ENCODE measurements at regions not wholly inside any gene's neighbourhood (a gene's known extent, or its start where the extent isn't known, plus 50 kb on each side); places are given as distances from the start of the nearest gene placed in this dataset.

- WGBS (ENCODE audit: low lambda C conversion rate): 87% methylated on average over 1 of the region's 1 CpG
Measured at GRCh38 chr5:104305602-104306001, 743.0 kb upstream of the NUDT12 start.

GRCh38 chr5:104299998-104300706 lies 737.6 kb upstream of the NUDT12 start:
- Histone ChIP-seq H3K9me2 (no peaks in the 10 kb centered on the region; the same call in 1 of the 2 replicates), H3K4me3 (ENCODE audit: low read depth in 2 of 2, low read length in 1 of 2) (no peak overlapping the region), H3K4me2 (no peak overlapping the region), H3F3A (replicated peaks; ENCODE audit: insufficient read depth) (no peaks in the 10 kb centered on the region), H3K9me3 (no peaks in the 10 kb centered on the region), H2AFZ (ENCODE audit: low read depth) (peak overlapping the region; percentile 32), H3K27ac (ENCODE audit: low read depth in 2 of 2, low read length in 1 of 2) (no peak overlapping the region), H3K9ac (no peak overlapping the region), H3K4me1 (ENCODE audit: control insufficient read depth in 1 of 2, insufficient read depth in 2 of 2, low read depth in 1 of 2, low read length in 1 of 2) (no peaks in the 10 kb centered on the region), H4K20me1 (ENCODE audit: insufficient read depth) (no peaks in the 10 kb centered on the region), H3K79me2 (ENCODE audit: insufficient read depth) (no peaks in the 10 kb centered on the region), H3K27me3 (ENCODE audit: insufficient read depth) (no peaks in the 10 kb centered on the region), H3K36me3 (replicated peaks in 1 of 2; ENCODE audit: control insufficient read depth in 1 of 2, insufficient read depth in 2 of 2, low read length in 1 of 2) (no peaks in the 10 kb centered on the region)
- WGBS (ENCODE audit: low lambda C conversion rate): 79% methylated on average over 7 of the region's 7 CpGs
- POLR2A ChIA-PET: no interaction called here
- TF ChIP-seq EZH2phosphoT487 (IDR thresholded peaks at IDR 0.05; ENCODE audit: borderline replicate concordance, low read depth) (no peak), PBX3 (IDR thresholded peaks at IDR 0.05) (no peak), NFIC (IDR thresholded peaks at IDR 0.05; ENCODE audit: borderline replicate concordance) (no peak), FOXJ3 (CRISPR knock-in tag; IDR thresholded peaks at IDR 0.05) (no peak), POLR2AphosphoS5 (IDR thresholded peaks at IDR 0.05; ENCODE audit: low read depth, low read length) (no peak), MXI1 (IDR thresholded peaks at IDR 0.05; ENCODE audit: low read depth, low read length) (no peak), EP300 (IDR thresholded peaks at IDR 0.05; ENCODE audit: borderline replicate concordance in 1 of 2, low read depth in 1 of 2, low read length in 1 of 2) (no peak), USF1 (IDR thresholded peaks at IDR 0.05; ENCODE audit: borderline replicate concordance, low read depth) (no peak), CHD2 (IDR thresholded peaks at IDR 0.05; ENCODE audit: low read length, partially characterized antibody) (no peak), JUND (IDR thresholded peaks at IDR 0.05) (no peak), RCOR1 (IDR thresholded peaks at IDR 0.05; ENCODE audit: low read length) (no peak), RXRA (IDR thresholded peaks at IDR 0.05; ENCODE audit: borderline replicate concordance, low read depth) (no peak), FOXM1 (IDR thresholded peaks at IDR 0.05; ENCODE audit: low read depth) (no peak), GABPA (IDR thresholded peaks at IDR 0.05; ENCODE audit: low read depth) (no peak), YY1 (IDR thresholded peaks at IDR 0.05; ENCODE audit: low read depth) (no peak), FOSL2 (IDR thresholded peaks at IDR 0.05; ENCODE audit: borderline replicate concordance, low read depth) (no peak)
- TF ChIP-seq, protein P1, sequence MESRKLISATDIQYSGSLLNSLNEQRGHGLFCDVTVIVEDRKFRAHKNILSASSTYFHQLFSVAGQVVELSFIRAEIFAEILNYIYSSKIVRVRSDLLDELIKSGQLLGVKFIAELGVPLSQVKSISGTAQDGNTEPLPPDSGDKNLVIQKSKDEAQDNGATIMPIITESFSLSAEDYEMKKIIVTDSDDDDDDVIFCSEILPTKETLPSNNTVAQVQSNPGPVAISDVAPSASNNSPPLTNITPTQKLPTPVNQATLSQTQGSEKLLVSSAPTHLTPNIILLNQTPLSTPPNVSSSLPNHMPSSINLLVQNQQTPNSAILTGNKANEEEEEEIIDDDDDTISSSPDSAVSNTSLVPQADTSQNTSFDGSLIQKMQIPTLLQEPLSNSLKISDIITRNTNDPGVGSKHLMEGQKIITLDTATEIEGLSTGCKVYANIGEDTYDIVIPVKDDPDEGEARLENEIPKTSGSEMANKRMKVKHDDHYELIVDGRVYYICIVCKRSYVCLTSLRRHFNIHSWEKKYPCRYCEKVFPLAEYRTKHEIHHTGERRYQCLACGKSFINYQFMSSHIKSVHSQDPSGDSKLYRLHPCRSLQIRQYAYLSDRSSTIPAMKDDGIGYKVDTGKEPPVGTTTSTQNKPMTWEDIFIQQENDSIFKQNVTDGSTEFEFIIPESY (IDR thresholded peaks at IDR 0.05; ENCODE audit: borderline replicate concordance, low read depth): no peak
- TF ChIP-seq, protein P2, sequence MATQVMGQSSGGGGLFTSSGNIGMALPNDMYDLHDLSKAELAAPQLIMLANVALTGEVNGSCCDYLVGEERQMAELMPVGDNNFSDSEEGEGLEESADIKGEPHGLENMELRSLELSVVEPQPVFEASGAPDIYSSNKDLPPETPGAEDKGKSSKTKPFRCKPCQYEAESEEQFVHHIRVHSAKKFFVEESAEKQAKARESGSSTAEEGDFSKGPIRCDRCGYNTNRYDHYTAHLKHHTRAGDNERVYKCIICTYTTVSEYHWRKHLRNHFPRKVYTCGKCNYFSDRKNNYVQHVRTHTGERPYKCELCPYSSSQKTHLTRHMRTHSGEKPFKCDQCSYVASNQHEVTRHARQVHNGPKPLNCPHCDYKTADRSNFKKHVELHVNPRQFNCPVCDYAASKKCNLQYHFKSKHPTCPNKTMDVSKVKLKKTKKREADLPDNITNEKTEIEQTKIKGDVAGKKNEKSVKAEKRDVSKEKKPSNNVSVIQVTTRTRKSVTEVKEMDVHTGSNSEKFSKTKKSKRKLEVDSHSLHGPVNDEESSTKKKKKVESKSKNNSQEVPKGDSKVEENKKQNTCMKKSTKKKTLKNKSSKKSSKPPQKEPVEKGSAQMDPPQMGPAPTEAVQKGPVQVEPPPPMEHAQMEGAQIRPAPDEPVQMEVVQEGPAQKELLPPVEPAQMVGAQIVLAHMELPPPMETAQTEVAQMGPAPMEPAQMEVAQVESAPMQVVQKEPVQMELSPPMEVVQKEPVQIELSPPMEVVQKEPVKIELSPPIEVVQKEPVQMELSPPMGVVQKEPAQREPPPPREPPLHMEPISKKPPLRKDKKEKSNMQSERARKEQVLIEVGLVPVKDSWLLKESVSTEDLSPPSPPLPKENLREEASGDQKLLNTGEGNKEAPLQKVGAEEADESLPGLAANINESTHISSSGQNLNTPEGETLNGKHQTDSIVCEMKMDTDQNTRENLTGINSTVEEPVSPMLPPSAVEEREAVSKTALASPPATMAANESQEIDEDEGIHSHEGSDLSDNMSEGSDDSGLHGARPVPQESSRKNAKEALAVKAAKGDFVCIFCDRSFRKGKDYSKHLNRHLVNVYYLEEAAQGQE (IDR thresholded peaks at IDR 0.05; ENCODE audit: low read depth, low read length): no peak
- CTCF ChIA-PET: no interaction called here
- no peak for DNase-seq

More at GRCh38 chr5:104305602-104306001, 743.0 kb upstream of the NUDT12 start:
- no peaks in the 10 kb centered on the region for H3K4me1 ChIP-seq (ENCODE audit: control insufficient read depth in 1 of 2, insufficient read depth in 2 of 2, low read depth in 1 of 2, low read length in 1 of 2)
- no peak overlapping the region for H2AFZ ChIP-seq (ENCODE audit: low read depth)
- CTCF ChIA-PET: no interaction called here
- no peaks in the 10 kb centered on the region for H3K36me3 ChIP-seq (replicated peaks in 1 of 2; ENCODE audit: control insufficient read depth in 1 of 2, insufficient read depth in 2 of 2, low read length in 1 of 2)
- no peaks in the 10 kb centered on the region for H4K20me1 ChIP-seq (ENCODE audit: insufficient read depth)
- no peaks in the 10 kb centered on the region for H3K79me2 ChIP-seq (ENCODE audit: insufficient read depth)
- no peak for DNase-seq
- no peaks in the 10 kb centered on the region for H3K9me3 ChIP-seq
- H3K9me2 ChIP-seq: no peaks in the 10 kb centered on the region; the same call in 1 of the 2 replicates
- H3F3A ChIP-seq (replicated peaks; ENCODE audit: insufficient read depth): no peaks in the 10 kb centered on the region
- no peaks in the 10 kb centered on the region for H3K27me3 ChIP-seq (ENCODE audit: insufficient read depth)
- POLR2A ChIA-PET: no interaction called here
- H3K4me2 ChIP-seq: no peak overlapping the region
- TF ChIP-seq YY1 (IDR thresholded peaks at IDR 0.05; ENCODE audit: low read depth): no peak
- TF ChIP-seq EP300 (IDR thresholded peaks at IDR 0.05; ENCODE audit: borderline replicate concordance in 1 of 2, low read depth in 1 of 2, low read length in 1 of 2): no peak
- no peak for TF ChIP-seq RFX5 (IDR thresholded peaks at IDR 0.05; ENCODE audit: low read length)
- no peak for TF ChIP-seq RCOR1 (IDR thresholded peaks at IDR 0.05; ENCODE audit: low read length)
- TF ChIP-seq, protein P3, sequence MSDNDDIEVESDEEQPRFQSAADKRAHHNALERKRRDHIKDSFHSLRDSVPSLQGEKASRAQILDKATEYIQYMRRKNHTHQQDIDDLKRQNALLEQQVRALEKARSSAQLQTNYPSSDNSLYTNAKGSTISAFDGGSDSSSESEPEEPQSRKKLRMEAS (IDR thresholded peaks at IDR 0.05; ENCODE audit: low read depth): no peak
- H3K27ac ChIP-seq (ENCODE audit: low read depth in 2 of 2, low read length in 1 of 2): no peak overlapping the region
- H3K4me3 ChIP-seq (ENCODE audit: low read depth in 2 of 2, low read length in 1 of 2): no peak overlapping the region
- H3K9ac ChIP-seq: no peak overlapping the region
